ENCODE measurements at regions not wholly inside any gene's neighbourhood (a gene's known extent, or its start where the extent isn't known, plus 50 kb on each side); places are given as distances from the start of the nearest gene placed in this dataset.
"Not testable (repeated sequence)": the region's sequence is repeated elsewhere in the genome, so short reads cannot be mapped to it uniquely, and the experiment has no call there.

DNA sequence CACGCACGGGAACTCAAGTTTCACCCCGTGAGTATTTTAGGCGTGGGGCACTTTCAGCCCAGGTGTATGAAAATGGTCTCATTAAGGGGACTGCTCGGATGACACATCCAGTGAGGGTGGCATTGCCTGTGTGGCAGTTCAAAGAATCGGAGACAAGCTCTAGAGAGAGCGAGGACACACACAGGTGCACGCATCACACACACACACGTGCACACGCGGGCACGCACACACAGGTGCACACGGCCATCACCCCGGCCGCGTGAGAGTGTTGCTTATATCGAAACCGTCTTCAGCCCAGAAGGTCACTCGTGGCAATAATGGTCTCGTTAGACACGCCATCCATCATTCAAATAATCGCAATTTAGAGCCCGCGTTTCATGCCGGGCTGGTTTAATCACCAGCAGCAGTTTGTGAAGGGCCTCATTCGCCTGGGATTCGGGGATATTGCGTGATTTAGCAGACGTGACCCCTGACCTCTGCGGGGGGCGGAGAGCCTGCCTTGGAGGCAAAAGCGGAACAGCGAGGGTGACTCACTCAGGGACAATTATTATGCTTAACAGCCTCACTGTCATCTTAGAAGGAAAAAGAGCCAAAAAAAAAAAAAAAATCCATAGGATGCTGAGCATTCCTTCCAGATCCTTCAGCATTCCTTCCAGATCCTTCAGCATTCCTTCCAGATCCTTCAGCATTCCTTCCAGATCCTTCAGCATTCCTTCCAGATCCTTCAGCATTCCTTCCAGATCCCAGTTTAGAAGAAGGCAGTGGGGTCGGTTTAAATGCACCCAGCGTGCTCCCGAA is 89.4 kb upstream of the PPP2R3B start:
- Mint-ChIP-seq H3K9me3 (peaks cover 4% of the 10 kb centered on the region), H3K4me1 (ENCODE audit: low read depth) (no peaks in the 10 kb centered on the region), H3K36me3 (ENCODE audit: insufficient read depth) (no peaks in the 10 kb centered on the region), H3K4me3 (no peak overlapping the region), H3K27me3 (ENCODE audit: low read depth) (peaks cover 2% of the 10 kb centered on the region)
- ATAC-seq: no peak
- DNase-seq: no peak

DNA sequence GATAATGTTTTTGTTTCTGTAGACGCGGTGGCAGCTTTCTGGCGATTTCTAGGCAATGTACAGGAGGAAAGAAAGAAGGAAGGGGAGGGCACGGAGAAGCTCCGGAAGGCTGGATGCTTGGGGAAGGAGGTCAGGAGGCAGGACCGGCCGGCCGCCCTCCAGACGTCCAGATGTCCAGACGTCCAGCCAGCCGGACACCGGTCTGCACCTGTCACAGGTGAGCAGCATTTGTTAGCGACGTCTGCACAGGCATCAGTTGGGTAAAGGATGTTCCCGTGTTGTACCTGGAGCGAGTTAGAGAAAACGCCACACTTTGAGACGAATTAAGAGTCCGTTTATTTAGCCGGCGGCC is 90.0 kb upstream of the PPP2R3B start:
- DNase-seq (no peak), ATAC-seq (no peak)
- no peaks in the 10 kb centered on the region for H3K4me1 Mint-ChIP-seq (ENCODE audit: low read depth)
- H3K27me3 Mint-ChIP-seq (ENCODE audit: low read depth): peaks cover 2% of the 10 kb centered on the region
- H3K36me3 Mint-ChIP-seq (ENCODE audit: insufficient read depth): no peaks in the 10 kb centered on the region
- no peak overlapping the region for H3K4me3 Mint-ChIP-seq
- H3K9me3 Mint-ChIP-seq: peaks cover under 1% of the 10 kb centered on the region

DNA sequence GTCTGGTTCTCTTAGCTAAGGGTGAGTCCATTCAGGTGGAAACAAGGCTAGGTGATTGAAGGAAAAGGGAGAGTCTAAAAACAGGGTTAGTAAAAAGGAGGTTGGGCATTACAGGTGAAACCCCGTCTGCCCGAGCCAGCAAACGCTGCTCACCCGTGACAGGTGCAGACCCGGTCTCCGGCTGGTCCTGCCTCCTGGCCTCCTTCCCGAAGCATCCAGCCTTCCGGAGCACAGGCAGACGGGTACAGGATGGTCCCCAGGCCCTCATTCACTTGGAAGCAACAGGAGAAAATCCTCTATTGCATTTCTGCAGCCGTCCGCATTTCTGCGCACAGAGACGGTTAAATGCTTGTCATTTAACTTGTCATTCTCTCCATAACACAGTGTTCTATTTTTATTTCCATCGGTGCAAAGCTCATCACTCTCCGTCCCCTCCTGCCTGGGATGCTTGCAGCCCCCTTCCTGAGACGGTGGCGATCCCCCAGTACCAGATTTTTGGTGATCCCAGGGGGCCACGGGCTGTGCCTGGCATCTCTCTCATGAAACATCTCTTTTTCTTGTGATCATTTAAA is 90.8 kb upstream of the PPP2R3B start:
- no peak overlapping the region for H3K4me3 Mint-ChIP-seq
- no peak for ATAC-seq
- peaks cover 2% of the 10 kb centered on the region for H3K27me3 Mint-ChIP-seq (ENCODE audit: low read depth)
- no peaks in the 10 kb centered on the region for H3K9me3 Mint-ChIP-seq
- DNase-seq: no peak
- no peaks in the 10 kb centered on the region for H3K4me1 Mint-ChIP-seq (ENCODE audit: low read depth)
- no peaks in the 10 kb centered on the region for H3K36me3 Mint-ChIP-seq (ENCODE audit: insufficient read depth)

DNA sequence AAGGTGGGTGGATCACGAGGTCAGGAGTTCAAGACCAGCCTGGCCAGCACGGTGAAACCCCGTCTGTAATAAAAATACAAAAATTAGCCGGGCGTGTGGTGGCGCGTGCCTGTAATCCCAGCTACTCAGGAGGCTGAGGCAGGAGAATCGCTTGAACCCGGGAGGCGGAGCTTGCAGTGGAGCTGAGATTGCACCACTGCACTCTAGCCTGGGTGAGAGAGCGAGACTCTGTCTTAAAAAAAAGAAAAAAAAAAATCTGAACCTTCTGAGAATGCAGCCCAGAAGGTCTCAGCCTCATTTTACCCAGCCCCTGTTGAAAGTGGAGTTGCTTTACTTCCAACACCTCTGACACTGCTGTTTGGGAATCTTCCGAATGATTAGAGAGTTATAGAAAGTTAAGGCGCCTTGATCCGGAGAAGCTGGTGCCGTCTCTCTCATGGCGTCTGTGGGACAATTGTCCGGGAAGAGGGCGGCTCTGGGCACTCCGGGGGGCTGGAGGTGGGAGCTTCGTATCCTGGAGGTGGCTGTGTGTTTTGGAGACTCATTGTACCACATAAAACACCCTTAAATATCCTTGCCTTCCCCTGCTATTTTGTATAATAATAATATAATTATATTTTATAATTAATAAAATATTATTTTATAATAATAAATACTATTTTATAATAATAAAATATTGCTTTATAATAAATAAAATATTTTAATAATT is 92.7 kb upstream of the PPP2R3B start:
- H3K36me3 Mint-ChIP-seq (ENCODE audit: insufficient read depth): no peaks in the 10 kb centered on the region
- no peak overlapping the region for H3K4me3 Mint-ChIP-seq
- H3K4me1 Mint-ChIP-seq (ENCODE audit: low read depth): no peaks in the 10 kb centered on the region
- no peaks in the 10 kb centered on the region for H3K9me3 Mint-ChIP-seq
- no peak for ATAC-seq
- no peak for DNase-seq
- peaks cover 2% of the 10 kb centered on the region for H3K27me3 Mint-ChIP-seq (ENCODE audit: low read depth)

DNA sequence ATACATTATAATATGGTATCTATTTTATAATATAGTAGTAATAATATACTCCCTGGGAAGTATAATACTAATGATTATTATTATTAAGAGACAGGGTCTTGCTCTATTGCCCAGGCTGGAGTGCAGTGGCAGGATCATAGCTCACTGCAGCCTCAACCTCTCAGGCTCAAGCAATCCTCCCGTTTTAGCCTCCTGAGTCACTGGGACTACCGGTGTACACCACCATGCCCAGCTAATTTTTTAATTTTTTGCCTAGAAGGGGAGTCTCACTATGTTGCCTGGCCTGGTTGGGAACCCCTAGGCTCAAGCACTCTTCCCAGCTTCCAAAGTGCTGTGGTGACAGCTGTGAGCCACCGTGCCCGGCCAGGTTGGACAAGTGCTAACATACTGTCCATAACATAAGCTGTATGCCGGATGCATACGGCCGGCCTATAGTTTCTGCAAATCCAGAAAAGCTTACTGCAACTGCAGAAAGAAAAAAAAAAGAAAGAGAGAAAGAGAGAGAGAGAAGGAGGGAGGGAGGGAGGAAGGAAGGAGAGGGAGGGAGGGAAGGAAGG is 94.2 kb upstream of the PPP2R3B start:
- Mint-ChIP-seq H3K9me3 (peaks cover 3% of the 10 kb centered on the region), H3K27me3 (ENCODE audit: low read depth) (no peaks in the 10 kb centered on the region)

DNA sequence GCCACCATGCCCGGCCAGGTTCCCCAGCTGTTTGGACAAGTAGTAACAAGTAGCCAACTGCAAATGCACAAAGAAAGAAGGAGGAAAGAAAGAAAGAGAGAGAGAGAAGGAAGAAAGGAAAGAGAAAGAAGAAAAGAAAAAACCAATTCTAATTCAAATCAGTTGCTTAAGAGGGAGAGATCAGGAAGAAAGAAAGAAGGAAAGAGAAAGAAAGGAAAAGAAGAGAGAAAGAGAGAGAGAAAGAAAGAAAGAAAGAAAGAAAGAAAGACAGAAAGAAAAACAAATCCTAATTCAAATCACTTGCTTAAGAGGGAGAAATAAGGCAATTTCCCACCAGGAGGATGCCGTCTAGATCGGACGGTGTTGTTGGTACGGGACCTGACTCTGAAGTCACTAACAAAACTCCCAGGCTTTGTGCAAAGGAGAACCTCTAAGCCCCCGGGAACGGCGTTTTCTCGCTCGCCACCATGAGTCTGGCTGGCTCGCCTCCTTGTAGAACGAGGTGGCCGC is 95.5 kb upstream of the PPP2R3B start:
- H3K27me3 Mint-ChIP-seq (ENCODE audit: low read depth): no peaks in the 10 kb centered on the region
- DNase-seq: no peak
- no peaks in the 10 kb centered on the region for H3K36me3 Mint-ChIP-seq (ENCODE audit: insufficient read depth)
- H3K4me1 Mint-ChIP-seq (ENCODE audit: low read depth): no peaks in the 10 kb centered on the region
- H3K9me3 Mint-ChIP-seq: peaks cover 4% of the 10 kb centered on the region
- H3K4me3 Mint-ChIP-seq: no peak overlapping the region
- no peak for ATAC-seq

More for the DNA sequence above, 94.2 kb upstream of the PPP2R3B start:
- no peaks in the 10 kb centered on the region for H3K4me1 Mint-ChIP-seq (ENCODE audit: low read depth)
- ATAC-seq (no peak), DNase-seq (no peak)
- H3K4me3 Mint-ChIP-seq: no peak overlapping the region
- H3K36me3 Mint-ChIP-seq (ENCODE audit: insufficient read depth): no peaks in the 10 kb centered on the region

DNA sequence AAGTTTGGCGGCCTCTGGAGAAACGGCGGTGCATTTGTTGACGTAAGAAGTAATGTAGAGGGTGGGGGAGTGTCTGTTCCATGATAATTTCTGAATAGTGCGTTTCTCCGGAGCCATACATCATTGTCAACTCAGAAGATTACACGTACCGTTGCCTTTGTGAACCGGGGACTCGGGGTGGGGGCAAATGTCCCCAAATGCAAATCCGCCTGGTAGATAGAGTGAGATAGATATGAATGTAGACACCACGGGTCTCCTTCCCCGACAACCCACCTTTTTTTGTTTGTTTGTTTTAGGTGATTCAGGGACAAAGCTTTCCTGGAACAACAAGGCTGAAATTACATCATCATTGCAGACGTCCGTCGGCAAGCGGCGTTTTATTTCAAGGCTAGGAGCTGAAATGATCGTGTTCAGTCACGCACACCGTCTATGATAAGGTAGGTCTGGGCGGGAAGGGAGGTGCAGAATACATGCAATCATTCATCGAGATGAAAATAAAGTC is 96.0 kb upstream of the PPP2R3B start:
- Mint-ChIP-seq H3K27me3 (ENCODE audit: low read depth) (peaks cover 3% of the 10 kb centered on the region), H3K4me1 (ENCODE audit: low read depth) (no peaks in the 10 kb centered on the region), H3K4me3 (no peak overlapping the region), H3K9me3 (peaks cover 7% of the 10 kb centered on the region), H3K36me3 (ENCODE audit: insufficient read depth) (no peaks in the 10 kb centered on the region)
- DNase-seq: no peak
- ATAC-seq: no peak

DNA sequence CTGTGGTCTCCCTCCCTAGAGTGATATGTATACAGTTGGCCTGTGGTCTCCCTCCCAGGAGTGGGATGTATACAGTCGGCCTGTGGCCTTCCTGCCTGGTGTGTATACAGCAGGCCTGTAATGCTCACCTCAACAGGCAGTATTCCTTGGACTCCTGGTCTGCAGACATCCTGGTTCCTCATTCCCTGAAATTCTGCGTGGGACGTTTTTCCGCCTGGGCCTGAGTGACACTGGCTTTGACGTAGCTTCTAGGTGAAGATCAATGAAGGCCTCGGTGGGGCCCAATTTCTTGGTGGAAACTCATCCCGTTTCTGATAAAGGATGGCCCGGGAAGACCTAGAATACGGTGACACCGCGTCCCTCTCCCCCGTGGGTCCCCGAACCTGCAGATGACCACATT is 98.7 kb upstream of the PPP2R3B start:
- H3K9me3 Mint-ChIP-seq: peaks cover 8% of the 10 kb centered on the region
- H3K4me1 Mint-ChIP-seq (ENCODE audit: low read depth): no peaks in the 10 kb centered on the region
- peaks cover 5% of the 10 kb centered on the region for H3K27me3 Mint-ChIP-seq (ENCODE audit: low read depth)

DNA sequence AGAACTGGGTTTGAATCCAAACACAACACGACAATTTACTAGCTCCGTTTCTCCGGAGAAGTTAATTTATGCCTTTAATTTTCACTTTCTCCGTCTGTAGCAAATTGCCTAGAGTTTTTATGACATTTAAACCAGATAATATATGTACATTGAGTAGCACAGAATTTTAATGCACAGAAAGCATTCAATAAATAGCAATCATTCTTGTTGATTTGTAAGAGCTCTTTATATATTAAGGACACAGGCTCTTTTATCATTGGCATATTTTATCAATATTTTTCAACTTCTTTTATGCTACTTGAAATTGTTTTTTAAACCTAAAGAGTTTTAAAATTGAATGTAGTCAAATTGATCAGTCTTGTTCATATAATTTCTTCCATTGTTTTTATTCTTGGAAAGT is 99.6 kb upstream of the PPP2R3B start:
- Mint-ChIP-seq H3K4me1 (ENCODE audit: low read depth) (no peaks in the 10 kb centered on the region), H3K27me3 (ENCODE audit: low read depth) (peaks cover 5% of the 10 kb centered on the region), H3K36me3 (ENCODE audit: insufficient read depth) (no peaks in the 10 kb centered on the region), H3K9me3 (peaks cover 13% of the 10 kb centered on the region), H3K4me3 (no peak overlapping the region)
- no peak for DNase-seq
- ATAC-seq: no peak

More for the DNA sequence above, 98.7 kb upstream of the PPP2R3B start:
- ATAC-seq (no peak), DNase-seq (no peak)
- Mint-ChIP-seq H3K4me3 (no peak overlapping the region), H3K36me3 (ENCODE audit: insufficient read depth) (no peaks in the 10 kb centered on the region)

DNA sequence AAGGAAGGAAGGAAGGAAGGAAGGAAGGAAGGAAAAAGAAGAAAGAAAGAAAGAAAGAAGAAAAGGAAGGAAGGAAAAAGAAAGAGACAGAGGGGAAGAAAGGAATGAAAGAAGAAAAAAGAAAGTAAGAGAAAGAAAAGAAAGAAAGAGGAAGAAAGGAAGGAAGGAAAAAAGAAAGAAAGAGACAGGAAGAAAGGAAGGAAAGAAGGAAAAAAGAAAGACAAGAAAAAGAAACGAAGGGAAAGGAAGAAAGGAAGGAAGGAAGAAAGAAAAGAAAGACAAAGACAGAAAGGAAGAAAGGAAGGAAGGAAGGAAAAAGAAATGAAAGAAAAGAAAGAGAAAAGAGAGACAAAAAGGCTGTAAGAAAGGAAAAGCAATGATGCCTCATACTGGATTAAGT is 101.1 kb upstream of the PPP2R3B start:
- no peaks in the 10 kb centered on the region for H3K36me3 Mint-ChIP-seq (ENCODE audit: insufficient read depth)
- no peak for ATAC-seq
- no peak for DNase-seq
- no peak overlapping the region for H3K4me3 Mint-ChIP-seq
- peaks cover 5% of the 10 kb centered on the region for H3K27me3 Mint-ChIP-seq (ENCODE audit: low read depth)
- peaks cover 13% of the 10 kb centered on the region for H3K9me3 Mint-ChIP-seq
- H3K4me1 Mint-ChIP-seq (ENCODE audit: low read depth): no peaks in the 10 kb centered on the region

DNA sequence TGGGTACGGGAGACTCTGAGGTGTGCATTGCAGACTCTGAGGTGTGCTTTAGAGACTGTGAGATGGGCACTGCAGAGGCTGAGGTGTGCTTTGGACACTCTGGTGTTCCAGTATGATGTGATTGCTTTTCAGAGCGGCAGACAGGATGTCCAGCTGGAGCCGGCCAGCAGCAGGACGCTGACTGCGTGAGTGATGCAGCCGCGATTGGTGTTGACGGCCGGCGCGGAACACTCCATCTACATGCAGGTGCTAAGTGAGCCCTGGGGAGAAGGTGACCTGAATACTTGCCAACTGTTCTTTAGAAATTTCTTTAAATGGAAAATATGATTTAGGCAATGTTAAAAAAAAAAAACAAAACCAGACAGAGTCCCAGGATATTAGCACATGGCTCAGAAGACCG is 103.1 kb upstream of the PPP2R3B start:
- no peaks in the 10 kb centered on the region for H3K4me1 Mint-ChIP-seq (ENCODE audit: low read depth)
- DNase-seq (no peak), ATAC-seq (no peak)
- peaks cover 5% of the 10 kb centered on the region for H3K27me3 Mint-ChIP-seq (ENCODE audit: low read depth)
- H3K9me3 Mint-ChIP-seq: peaks cover 16% of the 10 kb centered on the region
- H3K36me3 Mint-ChIP-seq (ENCODE audit: insufficient read depth): no peaks in the 10 kb centered on the region
- no peak overlapping the region for H3K4me3 Mint-ChIP-seq

DNA sequence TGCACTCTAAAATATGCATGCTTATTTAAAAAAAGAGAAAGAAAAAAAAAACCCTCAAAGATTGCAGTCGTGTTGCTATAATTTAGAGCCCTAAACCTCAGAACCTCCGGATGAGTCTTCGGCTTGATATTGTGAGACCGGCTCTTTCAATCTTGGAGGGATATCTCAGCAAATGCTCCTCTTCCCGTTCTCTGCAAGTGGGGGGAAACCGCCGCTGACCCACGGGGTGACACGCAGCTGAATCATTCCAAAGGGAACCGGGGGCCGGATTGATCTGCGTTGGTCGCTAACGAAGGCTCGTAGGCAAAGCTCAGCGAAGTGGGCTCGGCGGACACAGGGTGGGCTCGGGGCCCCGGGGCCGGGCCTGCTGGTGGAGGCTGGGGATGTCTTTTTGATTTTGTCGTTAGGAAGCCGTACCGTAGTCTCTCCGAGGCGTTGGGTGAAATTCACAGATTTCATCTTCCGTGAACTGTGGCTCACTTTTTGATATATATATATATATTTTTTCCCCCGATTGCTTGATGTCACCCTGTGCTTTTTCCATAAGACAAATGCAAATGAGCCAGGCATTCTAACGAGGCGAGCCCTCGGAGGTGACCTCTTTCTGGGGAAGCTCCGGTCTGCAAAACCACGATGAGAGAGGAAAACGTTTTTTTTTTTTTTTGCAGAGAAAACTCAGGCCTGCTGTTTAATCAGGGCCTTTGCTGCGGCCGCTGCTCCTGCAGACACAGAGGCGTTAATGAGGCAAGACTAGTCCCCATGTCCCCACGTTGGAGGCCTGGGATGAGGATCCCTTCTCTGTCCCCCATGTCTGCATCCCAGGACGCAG is 110.7 kb upstream of the PPP2R3B start:
- Mint-ChIP-seq H3K9me3 (peaks cover 10% of the 10 kb centered on the region), H3K27me3 (ENCODE audit: low read depth) (peaks cover 12% of the 10 kb centered on the region), H3K36me3 (ENCODE audit: insufficient read depth) (no peaks in the 10 kb centered on the region), H3K4me3 (no peak overlapping the region), H3K4me1 (ENCODE audit: low read depth) (no peaks in the 10 kb centered on the region)
- no peak for DNase-seq
- ATAC-seq: no peak

DNA sequence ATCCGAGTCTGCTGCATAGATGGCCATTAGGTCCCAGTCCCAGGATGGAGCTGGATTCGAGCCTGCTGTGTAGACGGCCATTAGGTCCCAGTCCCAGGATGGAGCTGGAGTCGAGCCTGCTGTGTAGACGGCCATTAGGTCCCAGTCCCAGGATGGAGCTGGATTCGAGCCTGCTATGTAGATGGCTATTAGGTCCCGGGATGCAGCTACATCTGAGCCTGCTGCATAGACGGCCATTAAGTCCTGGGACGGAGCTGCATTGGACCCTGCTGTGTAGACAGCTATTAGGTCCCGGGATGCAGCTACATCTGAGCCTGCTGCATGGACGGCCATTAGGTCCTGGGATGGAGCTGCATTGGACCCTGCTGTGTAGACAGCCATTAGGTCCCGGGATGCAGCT is 112.2 kb upstream of the PPP2R3B start:
- not testable (repeated sequence) for H3K36me3 Mint-ChIP-seq (ENCODE audit: insufficient read depth); DNase-seq; H3K4me1 Mint-ChIP-seq (ENCODE audit: low read depth); H3K4me3 Mint-ChIP-seq; ATAC-seq
- peaks cover 12% of the 10 kb centered on the region for H3K9me3 Mint-ChIP-seq
- peaks cover 15% of the 10 kb centered on the region for H3K27me3 Mint-ChIP-seq (ENCODE audit: low read depth)
